ENCODE measurements at regions not wholly inside any gene's neighbourhood (a gene's known extent, or its start where the extent isn't known, plus 50 kb on each side); places are given as distances from the start of the nearest gene placed in this dataset.

- TF ChIP-seq CTCF (IDR thresholded peaks at IDR 0.05), result no peak
- Histone ChIP-seq H3K9me3 (no peaks in the 10 kb centered on the region), H3K36me3 (no peaks in the 10 kb centered on the region), H3K4me3 (no peak overlapping the region), H3K9ac (ENCODE audit: low read depth in 2 of 2, low read length in 2 of 2) (no peak overlapping the region), H3K4me1 (no peaks in the 10 kb centered on the region), H3K27ac (no peak overlapping the region), H3K27me3 (no peaks in the 10 kb centered on the region)
- DNase-seq, result no peak
- intact Hi-C loops (cut with DNase I), result no loop called here
Observed at GRCh38 chr4:13054420-13054970, 429.6 kb downstream of the RAB28 start.

- intact Hi-C loops (cut with DNase I), result no loop called here
- H3K4me1 ChIP-seq, result no peaks in the 10 kb centered on the region
- no peak overlapping the region for H3K9ac ChIP-seq (ENCODE audit: low read depth in 2 of 2, low read length in 2 of 2)
- no peaks in the 10 kb centered on the region for H3K27me3 ChIP-seq
- DNase-seq, result no peak
- no peaks in the 10 kb centered on the region for H3K36me3 ChIP-seq
- H3K9me3 ChIP-seq, result no peaks in the 10 kb centered on the region
- no peak overlapping the region for H3K27ac ChIP-seq
- TF ChIP-seq CTCF (IDR thresholded peaks at IDR 0.05), result no peak
- no peak overlapping the region for H3K4me3 ChIP-seq
Observed at GRCh38 chr4:13047591-13047990, 436.5 kb downstream of the RAB28 start.

- H3K36me3 ChIP-seq, result no peaks in the 10 kb centered on the region
- no peaks in the 10 kb centered on the region for H3K27me3 ChIP-seq
- H3K4me1 ChIP-seq, result no peaks in the 10 kb centered on the region
- H3K4me3 ChIP-seq, result no peak overlapping the region
- no peak for TF ChIP-seq CTCF (IDR thresholded peaks at IDR 0.05)
- intact Hi-C loops (cut with DNase I), result no loop called here
- H3K27ac ChIP-seq, result no peak overlapping the region
- DNase-seq, result no peak
- no peak overlapping the region for H3K9ac ChIP-seq (ENCODE audit: low read depth in 2 of 2, low read length in 2 of 2)
- H3K9me3 ChIP-seq, result no peaks in the 10 kb centered on the region
Observed at GRCh38 chr4:13036841-13037240, 447.3 kb downstream of the RAB28 start.

- no peak overlapping the region for H3K4me3 ChIP-seq
- no peaks in the 10 kb centered on the region for H3K36me3 ChIP-seq
- H3K4me1 ChIP-seq, result no peaks in the 10 kb centered on the region
- no peaks in the 10 kb centered on the region for H3K9me3 ChIP-seq
- H3K9ac ChIP-seq (ENCODE audit: low read depth in 2 of 2, low read length in 2 of 2), result no peak overlapping the region
- TF ChIP-seq CTCF (IDR thresholded peaks at IDR 0.05), result no peak
- intact Hi-C loops (cut with DNase I), result no loop called here
- H3K27me3 ChIP-seq, result no peaks in the 10 kb centered on the region
- H3K27ac ChIP-seq, result no peak overlapping the region
- no peak for DNase-seq
Observed at GRCh38 chr4:13032936-13033335, 451.2 kb downstream of the RAB28 start.

- no peaks in the 10 kb centered on the region for H3K9me3 ChIP-seq
- no peaks in the 10 kb centered on the region for H3K4me1 ChIP-seq
- H3K36me3 ChIP-seq, result no peaks in the 10 kb centered on the region
- H3K4me3 ChIP-seq, result no peak overlapping the region
- no peak overlapping the region for H3K9ac ChIP-seq (ENCODE audit: low read depth in 2 of 2, low read length in 2 of 2)
- H3K27ac ChIP-seq, result no peak overlapping the region
- no peaks in the 10 kb centered on the region for H3K27me3 ChIP-seq
- TF ChIP-seq CTCF (IDR thresholded peaks at IDR 0.05), result no peak
- intact Hi-C loops (cut with DNase I), result no loop called here
- DNase-seq, result no peak
Observed at GRCh38 chr4:13024147-13025105, 459.7 kb downstream of the RAB28 start.

All from colonic mucosa (tissue), 4 donors.